T-helper 2 cell treated with Interferon-gamma antibody and Interleukin-4, amounts not matched to agents 100 ng/mL and 5 ng/mL, for 36 hours (primary cell): ENCODE measurements at regions not wholly inside any gene's neighbourhood (a gene's known extent, or its start where the extent isn't known, plus 50 kb on each side); places are given as distances from the start of the nearest gene placed in this dataset.

ENCODE experiments used
- intact Hi-C: fragments of 100-400 bp; cut with micrococcal nuclease; formaldehyde crosslinking; loops from one replicate; pipeline ENCODE4 v1.15.1; 2023

DNA sequence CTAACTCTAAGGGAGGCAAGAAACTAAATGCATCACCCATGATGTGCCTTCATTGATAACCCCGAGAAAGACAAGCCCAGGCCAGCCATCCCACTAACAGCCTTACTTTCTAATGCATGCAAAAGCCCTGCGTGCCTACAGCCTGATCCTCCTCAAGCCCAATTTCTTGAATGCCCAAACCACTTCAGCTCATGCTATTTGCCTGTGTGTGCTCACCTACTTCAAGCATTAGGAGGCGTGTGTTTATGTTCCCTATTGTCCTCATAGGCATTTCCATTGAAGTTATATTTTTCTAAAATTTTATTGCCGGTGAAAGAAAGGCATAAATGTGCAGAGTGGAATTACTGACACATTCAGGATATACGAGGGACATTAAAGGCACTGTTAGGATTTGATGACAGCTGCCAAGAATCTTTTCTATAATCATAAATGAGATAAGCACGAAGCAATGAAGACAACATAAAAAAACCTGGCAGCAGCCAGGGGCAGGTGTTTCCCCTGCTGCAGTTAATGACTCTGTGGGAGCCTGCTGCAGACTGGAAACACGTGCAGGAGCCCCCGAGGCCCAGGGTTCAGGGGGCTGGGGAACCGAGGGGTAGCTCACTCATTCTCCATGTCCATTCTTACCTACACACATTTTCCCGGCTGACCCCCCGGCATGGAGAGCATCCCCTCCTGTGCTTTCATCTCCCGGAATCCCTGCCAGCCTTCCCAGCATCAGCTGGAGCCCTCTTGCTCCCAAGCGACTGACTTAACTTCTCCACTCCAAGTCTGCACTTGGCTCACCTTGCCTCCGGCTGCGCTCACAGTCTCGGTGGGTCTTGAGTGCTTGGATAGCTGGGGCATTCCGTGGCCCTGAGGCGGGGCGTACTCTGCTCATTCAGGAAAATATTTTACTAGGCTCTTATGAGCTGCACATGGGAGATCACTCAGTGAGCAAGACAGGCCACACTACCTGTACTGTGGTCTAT lies 292.3 kb upstream of the SIX2 start:
- intact Hi-C loops = no loop called here

DNA sequence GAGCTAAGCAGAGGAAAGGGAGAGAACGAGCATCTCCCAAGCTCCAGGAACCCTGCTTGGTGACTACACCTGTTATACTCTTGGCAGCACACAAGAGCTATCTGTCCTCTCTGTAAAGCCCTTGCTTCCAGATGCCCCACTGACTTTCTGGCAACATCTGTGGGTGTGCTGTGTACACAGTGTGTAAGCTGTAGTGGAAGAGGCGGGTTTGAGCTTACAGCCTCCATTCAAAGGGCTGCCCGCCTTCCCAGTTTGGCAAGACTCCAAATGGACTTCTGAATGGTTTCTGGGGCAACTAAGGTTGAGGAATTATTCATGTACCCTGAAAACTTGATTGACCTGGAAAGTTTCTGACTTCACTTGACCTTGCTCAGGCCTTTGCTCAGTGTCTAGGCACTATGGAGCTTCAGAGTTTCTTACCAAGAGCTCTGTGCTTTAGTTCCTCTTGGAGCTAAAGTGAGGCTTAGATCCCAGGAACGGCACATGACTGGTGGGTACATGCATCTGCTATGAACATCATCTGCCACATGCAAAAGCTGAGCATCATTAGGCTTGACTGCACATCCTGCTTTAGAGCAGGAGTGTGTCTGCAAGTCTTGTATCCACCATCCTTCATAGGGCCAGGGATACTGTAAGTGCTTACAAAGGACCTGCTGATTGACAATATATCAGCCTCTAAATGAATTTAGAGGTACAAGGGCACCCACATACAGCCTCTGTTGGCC lies 290.9 kb upstream of the SIX2 start:
- intact Hi-C loops = no loop called here

DNA sequence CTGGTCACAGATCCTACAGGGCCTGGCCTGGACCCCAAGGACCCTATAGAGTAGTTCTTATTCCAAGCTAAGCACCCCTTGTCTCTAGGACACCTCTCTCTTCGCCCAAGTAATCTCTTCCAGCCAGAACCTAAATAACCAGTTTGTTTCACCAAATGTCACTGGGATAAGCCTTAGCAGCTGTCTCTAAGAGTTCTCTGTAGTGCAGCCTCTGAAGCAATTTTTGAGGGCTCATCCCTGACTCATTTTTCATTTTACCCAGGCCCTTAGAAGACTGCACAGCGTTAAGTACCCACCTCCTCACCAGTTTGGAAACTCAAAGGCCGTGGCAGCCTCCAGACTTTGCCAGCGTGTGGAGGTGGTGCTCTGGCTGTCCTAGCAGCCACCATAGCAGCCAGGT lies 290.1 kb upstream of the SIX2 start:
- intact Hi-C loops = no loop called here

DNA sequence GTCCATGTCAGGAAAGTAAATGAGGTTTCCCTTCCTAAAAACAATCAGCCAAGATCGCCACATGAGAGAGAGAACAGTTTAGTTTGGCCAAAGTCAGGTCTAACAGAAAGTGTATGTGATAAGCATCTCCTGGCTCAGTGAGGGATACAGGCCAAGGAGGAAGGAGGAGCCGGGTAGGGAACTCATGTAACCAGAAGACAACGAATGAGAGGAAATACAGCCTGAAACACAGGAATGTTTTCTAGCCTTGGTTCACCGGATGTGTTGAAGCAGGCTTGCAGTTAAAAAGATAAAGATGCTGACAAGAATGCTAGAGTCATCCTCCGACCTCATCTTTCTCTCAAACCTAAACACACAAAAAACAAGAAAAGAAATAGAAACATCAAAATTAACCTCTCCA lies 283.9 kb upstream of the SIX2 start:
- intact Hi-C loops = no loop called here

DNA sequence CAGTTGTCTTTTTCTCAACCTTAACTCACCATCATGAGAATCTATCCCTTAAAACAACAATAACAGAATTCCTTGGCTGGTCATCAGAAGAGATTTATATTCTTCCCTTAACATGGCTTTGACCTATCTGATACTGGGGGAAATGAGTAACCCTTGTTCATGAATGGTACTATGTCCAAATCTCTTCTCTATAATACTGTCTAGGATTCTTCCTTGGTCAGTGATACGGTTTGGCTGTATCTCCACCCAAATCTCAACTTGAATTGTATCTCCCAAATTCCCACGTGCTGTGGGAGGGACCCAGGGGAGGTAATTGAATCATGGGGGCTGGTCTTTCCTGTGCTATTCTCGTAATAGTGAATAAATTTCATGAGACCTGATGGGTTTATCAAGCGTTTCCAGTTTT lies 282.0 kb upstream of the SIX2 start:
- intact Hi-C loops = no loop called here

DNA sequence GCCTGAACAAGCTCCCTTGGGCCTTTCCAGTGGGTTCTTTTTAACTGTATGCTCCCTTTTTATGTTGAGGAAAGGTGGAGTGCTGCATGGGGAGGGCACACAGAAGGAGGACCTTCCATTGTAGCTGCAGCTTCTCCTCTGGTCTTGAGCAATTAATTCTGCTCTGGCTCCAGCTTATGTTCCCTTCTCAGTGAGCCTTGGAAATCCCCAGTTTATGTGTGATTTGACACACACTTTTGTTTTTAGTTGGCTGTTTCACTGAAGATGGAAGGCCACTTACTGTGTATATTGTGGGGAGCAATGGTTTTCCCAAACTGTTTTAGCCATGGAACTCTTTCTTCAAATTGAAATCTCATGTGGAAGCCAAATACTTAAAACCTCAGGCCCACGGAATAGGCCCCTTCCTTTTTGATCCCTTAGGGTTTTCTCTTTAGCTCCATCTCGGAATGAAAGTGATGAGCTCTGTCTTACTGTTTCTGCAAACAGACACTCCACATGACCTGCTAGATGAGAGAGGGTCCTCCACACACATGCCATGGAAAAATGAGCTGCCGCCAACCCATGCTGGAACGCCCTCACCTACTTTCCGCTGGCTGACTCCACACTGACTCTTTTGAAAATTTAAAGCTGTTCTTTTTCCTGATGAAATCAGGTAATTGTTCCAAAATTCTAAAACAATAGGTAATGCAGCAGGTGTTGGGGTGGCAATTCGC lies 280.9 kb upstream of the SIX2 start:
- intact Hi-C loops = no loop called here

DNA sequence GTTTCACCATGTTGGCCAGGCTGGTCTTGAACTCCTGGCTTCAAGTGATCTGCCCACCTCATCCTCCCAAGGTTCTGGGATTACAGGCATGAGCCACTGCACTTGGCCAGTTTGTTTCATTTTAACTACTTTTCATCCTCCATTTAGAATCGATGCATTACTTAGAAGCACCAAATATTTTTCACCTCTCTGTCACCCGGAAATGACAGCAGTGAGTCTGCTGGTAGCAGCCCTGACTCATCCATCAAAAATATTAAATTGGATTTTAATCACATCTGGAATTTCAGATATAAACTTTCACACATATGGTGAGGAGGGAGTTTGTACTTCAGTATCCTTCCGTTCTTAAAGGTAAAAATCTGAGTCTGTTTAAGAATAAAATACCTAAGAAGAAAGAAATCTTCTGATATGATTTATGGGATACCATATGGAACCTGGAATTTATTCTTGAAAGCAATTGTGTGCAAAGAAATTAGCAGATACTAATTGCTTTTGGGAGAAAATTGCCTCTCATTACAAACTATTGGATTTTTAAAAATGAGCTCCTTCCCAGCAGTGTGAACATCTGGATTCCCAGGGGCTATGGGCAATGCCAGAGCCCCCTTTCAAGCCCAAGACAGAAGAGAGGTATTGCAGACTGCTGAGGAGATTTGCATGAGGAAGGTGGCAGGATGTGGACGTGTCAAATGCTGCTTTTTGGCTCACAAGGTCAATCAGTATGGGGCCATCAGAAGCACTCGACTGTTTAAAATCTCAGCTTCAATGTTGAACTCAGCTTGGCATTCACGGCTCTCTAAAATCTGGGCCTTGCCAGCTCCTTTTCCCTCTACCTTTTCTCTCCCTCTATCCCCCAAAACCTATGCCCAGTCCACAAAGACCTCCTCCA lies 279.5 kb upstream of the SIX2 start:
- intact Hi-C loops = no loop called here

DNA sequence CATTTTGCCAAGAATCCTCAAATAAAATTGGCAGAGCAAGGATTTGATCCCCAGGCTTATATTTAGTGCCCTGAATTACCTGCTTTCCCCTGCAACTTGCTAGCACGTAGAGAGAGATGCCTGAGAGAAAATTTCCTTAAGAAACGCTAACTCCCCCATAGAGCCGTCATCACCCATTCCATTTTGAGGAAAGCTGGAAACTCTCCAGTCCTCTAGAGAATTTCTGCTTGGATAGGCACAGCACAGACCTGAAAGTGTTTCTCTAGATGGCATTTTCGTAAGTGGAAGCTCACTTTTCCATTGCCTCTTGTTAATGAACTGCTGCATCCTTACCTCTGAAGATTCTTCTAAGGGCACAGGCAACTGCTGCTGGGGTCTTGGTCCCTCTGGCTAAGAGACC lies 277.8 kb upstream of the SIX2 start:
- intact Hi-C loops = no loop called here

DNA sequence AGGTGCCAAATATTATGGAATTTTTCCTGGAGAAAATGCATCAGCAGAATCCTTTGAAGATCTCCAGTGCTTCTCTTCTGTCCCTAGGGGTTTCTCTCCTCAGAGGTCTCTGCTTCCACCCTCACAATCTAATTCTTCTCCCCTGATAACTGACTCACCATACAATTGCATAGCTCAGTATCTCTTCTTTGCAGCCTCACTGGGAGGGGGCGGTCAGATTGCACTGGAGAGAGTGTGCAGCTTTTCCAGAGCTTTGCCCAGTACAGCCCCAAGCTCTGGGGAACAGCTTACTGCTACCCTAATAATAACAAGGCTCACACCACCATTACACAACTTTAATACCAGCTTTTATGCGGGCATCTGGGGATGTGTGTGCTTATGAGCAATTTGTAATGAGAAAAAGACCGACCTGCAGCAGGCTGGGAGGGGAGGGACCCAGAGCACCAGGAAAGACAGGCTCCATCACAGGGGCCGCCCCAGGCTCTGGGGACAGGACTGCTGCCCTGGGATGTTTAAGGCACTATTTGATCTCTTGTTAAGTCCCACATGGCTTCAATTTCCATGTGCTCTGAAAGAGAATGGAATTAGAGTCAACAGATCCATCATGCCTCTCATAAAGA lies 276.6 kb upstream of the SIX2 start:
- intact Hi-C loops = no loop called here

DNA sequence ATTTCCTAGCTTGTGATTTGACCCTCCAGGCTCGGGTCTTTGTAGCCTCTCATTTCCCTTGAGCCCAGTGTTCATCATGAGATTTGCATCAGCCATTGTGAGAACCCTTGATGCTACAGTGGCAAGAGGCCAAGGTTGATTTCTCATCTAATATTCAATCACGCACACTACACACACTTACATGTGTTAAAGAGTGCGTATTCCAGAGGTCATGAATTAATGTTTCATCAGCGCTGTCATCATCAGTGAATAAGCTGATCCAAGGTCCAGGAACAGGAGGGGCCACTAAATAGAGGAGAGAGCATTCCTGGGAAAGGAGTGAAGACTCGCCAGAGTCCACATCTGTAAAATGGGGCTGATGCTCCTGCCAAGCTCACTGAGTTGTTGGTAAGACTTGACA lies 276.1 kb upstream of the SIX2 start:
- intact Hi-C loops = no loop called here

DNA sequence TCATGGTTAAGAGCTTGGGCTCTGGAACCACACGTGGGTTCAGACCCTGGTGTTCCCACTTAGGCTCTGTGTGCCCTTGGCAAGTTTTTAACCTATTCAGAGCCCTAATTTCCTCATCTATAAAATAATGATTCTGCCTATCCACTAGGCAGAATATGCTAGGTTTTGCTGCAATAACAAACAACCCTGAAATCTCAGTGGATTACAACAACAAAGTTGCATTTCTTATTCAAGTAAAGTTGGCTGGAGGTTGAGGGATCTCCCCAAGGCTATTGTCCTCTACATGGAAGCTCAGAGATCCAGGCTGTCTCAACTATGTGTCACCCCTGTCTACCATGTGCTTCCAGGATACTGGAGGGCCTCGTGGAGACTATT lies 275.4 kb upstream of the SIX2 start:
- intact Hi-C loops = no loop called here

DNA sequence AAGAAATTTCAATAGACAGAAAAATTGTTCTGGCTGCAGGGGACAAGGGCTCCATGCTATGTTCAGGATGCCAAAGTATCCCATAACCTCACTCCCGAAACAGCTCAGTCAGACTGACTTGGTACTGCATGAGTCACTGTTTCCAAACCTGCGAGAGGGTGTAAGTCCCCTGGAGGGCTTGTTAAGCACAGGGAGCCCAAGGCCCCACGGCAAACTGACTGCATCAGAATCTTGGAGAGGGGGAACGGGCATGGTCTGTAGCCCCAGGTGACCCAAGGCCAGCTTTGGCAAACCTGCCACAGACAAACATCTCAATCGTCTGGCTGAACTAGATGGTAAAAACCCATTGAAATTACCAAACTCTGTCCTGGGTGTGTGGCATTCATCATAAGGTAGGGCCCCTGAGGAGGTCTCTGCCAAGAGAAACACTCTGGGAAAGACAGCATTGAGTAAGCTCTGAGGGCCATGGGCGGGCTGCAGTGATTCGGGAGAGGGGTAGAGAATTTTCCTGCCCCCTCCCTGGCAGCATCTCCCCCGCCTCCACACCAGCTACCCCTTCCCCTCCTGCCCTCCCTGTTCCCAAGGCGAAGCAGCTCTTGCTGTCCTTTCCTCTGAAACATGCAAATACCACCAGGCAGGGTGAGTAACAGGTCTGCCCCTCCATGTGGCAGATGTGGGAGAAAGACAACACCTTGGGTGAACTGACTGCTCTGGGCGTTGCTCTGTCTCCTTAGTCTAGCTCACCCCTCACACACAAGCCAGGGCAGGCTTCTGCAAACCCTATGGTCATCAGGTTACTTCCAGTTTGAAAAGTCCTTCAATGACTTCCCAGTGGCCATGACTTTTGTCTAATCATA lies 274.7 kb upstream of the SIX2 start:
- intact Hi-C loops = no loop called here

DNA sequence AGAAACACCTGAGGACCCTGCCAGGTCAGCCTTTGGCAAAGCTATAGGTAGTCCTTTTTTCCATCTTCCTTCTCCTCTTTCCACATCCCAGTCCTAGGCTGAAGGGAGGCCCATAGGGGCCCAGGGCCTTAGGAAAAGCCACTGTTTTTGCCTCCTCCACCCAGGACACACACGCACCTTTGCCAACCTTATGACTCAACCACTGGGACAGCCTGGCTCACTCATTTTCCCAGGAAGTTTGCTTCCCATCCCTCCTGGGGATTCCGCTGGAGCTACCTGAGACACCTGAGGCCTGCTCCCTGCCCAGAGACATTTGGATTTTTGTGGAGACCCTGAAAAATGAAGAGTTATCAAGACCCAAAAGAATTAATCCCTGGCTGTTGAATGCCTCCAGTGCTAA lies 273.4 kb upstream of the SIX2 start:
- intact Hi-C loops = no loop called here

DNA sequence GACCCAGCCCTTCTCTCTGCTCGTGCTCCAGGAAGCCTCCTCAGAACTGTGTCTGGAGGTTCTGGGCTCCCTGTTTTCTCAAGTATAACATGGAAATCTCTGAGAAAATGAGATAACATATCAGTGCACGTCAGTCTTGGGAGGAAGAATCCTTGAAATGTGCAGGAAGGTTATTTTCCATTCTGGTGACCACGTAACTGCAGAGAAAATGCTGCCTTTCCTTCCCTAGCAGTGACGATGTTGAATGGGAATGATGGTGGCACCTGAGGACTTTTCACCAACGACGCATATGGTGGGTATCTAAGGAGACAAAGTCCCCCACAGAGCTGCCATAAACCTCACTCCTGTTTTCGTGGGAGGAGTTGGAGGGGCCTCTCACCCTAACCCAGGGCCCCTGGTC lies 272.1 kb upstream of the SIX2 start:
- intact Hi-C loops = no loop called here

DNA sequence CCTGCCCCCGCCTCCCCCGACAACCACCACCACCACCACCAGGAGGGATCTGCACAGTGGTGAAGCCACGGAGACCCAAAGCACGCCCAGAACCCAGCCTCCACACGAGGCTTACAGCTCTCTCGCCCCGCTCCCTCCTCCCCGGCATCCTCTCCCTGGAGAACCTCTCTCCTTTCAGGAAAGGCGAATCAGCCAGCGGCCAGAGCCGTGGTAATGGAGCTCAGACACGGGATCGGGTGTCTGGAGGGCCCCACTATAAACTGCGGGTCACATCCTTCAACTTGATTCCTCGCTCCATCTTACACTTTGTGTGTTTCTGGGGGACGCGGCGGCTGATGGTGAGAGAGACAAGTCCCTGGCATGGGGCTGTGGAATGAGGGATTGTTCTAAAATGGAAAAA lies 271.5 kb upstream of the SIX2 start:
- intact Hi-C loops = no loop called here

DNA sequence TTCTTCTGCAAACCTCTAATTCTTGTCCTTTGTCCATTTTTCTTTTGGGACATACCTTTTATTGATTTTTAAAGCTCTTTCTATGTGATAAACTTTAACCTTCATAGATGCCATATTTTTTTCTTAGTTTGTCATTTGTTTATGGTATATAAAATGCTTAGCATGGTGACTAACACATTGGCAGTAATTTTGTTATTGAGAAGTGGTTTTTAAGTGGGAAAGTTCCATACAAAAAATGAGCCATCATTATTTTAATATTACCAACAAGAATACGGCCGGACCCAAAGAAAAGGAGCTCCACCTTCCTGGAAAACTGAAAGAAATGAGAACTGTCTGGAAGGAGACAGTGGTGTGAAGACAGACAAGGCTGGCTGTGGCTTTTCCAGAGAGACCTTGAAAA lies 270.1 kb upstream of the SIX2 start:
- intact Hi-C loops = no loop called here

DNA sequence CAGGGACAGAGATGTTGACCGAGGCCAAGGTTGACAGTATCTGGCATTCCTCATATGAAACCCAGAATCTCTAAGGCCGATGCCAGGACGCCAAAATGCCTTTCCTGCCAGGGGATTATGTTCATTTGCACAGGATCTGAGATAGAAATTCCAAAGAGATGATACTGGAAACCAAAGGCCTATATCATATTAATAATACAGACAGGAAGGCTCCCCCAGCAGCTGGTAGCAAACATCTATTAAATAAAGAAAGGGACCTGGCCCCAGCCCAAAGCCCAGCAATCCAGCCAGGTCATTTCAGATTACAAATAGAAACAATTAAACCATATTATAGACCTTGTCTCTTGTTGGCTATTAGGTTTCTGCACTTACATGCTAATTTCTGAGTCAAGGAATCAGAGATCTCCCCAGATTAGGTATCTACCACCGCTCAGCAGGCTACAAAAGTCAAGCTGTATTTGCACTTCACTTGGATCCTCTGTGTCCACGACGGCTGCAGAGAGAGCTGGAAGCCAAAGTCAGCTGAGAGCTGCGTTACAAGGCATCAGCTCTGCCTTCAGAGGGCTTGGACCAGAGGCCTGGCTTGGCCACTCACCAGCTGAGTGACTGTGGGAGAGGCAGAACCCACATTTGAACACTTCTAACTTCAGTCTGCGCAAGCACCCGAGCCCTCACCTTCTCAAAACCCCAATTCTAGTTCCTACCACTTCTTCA lies 269.3 kb upstream of the SIX2 start:
- intact Hi-C loops = no loop called here

DNA sequence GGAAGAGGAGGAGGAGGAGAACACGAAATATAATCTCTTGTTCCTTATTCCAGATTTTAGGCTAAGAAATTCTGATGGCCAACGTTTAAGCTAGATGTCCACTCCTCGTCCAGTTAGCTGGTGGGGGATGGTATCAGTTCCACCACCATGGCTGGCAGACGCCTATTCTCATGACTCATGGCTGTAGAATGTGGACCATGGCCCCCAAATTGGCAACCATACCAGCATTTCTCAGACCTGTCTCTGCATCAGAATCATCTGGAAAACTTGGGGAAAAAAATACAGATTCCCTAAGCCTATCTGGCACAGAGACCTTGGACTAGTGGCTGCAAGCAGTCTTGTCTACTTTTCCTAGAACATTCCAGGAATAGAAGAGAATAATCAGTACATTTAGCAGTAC lies 267.7 kb upstream of the SIX2 start:
- intact Hi-C loops = no loop called here

DNA sequence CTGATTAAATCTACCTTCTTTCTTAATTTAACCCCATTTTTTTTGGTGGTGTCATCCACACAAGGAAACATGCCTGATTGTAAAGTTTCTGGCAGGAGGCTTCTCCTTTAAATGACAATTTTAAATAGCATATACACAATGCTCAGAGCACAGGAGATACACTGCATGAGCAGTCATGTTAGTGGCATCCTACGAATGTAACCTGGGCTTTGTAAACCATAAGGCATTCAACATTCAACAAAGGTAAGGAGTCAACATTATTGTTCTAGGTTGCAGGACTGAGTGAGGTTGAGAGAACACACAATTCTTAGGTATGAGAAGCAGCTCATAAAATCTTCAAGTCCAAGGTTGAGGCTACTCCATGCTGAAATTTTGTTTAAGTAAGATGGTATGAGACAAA lies 266.6 kb upstream of the SIX2 start:
- intact Hi-C loops = no loop called here
